GM18951 (cell line): ENCODE measurements at regions not wholly inside any gene's neighbourhood (a gene's known extent, or its start where the extent isn't known, plus 50 kb on each side); places are given as distances from the start of the nearest gene placed in this dataset.
"Not testable (repeated sequence)": the region's sequence is repeated elsewhere in the genome, so short reads cannot be mapped to it uniquely, and the experiment has no call there.

Source experiments
- POLR2A ChIP-seq: IDR thresholded peaks from 4 replicates; pipeline ENCODE4 v1.6.1; 2011; ENCODE audit warnings: mild to moderate bottlenecking; ENCODE audit not compliant: insufficient read length, insufficient read depth; ENCODE audit errors: extremely low read depth
- in situ Hi-C: fragments of 300-500 bp; cut with MboI; formaldehyde crosslinking; loops from one replicate; pipeline ENCODE4 v1.12.0; 2022; ENCODE audit warnings: low sequenced_read_pairs, mixed read lengths, inconsistent platforms; ENCODE audit not compliant: unreplicated experiment

DNA sequence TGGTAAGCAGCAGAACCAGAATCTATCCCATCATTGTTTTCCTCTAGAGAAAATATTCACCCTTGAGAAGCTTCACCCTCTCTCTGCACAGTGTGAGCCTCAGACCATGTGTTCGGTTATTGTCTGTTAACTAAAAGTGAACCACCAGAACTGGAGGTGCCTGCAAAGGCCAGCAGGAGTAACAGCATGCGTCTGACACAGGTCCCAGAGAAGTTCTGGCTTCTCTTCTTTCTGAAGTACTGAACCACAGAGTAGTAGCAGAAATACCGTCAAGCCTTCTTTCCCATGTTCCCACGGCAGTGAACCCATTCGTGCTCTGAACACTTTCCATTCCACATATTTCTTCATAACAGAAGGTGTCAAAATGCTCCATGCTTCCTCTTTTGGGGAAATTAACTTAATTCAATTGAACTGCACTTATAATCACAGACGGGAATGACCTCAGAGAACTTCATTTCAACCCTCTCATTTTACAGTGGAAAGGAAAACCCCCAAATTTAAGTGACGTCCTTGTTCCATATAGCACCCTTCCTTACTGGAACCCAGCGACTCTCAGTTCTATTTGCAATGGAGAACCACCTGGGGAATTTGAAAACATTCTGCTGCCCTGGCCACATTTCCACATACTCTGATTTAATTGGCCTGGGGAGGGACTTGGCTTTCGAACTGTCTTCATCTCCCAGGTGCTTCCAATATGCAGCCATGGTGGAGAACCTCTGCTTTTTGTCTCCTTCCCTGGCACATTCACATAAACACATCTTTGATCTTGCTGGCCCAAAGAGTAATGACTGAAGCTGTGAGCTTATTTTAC, 519.1 kb downstream of the RNF144A start:
- in situ Hi-C loops = no loop called here
- TF ChIP-seq POLR2A = no peak

DNA sequence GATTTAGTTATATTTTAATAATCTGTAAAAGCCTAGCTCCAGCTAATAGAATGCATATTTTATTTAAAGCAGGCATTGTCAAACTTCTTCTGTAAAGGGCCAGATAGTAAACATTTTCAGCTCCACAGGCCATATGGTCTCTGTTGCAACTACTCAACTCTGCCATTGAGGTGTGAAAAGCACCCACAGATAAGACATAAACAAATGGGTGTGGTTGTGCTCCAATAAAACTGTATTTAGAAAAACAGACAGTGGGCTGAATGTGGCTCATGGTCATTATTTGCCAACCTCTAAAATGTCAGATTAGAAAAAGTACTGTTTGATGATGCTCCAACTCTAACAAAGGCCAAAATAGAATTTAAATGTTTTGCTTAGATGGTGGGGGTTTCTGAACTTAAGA, 519.9 kb downstream of the RNF144A start:
- no peak for TF ChIP-seq POLR2A
- in situ Hi-C loops = no loop called here

DNA sequence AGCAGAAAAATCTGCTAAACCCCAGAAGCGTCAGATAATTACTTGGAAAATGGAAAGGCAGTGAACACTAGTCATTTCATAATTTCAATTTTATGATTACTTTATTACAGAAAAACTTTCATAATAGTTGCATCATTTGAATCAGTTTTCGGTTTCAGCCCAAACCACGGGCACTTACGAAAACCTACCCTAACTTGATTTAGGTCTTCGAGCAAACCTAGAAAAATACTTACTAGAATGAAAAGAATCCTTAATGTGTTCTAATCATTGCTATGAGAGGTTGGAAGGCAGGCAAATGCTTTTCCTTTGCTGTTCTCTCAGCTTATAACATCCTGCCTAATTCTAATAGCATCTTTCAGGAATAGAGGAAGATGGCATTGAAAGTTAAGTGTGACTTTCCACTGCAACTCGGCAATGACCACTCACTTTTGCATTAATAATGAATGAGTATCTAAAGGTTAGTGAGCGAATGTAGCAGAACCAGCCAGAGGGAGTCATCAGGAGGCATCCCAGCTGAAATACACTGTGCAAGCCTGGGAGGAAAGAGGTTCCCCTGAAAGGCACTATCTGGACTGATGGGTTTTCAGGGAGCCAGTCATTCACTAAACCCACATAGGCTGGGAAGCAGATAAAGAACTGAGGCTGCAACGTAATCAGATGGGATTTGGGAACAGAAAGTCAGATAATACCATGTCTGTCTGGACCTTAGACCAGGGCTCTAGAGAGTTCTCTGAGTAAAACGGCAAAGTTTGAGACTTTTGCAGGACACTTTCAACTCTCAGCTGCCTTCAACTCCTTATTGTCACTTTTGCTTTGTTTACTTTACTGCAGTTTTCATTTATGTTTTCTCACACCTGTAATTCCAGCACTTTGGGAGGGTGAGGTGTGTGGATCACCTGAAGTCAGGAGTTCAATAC, 520.8 kb downstream of the RNF144A start:
- no peak for TF ChIP-seq POLR2A
- in situ Hi-C loops = no loop called here

DNA sequence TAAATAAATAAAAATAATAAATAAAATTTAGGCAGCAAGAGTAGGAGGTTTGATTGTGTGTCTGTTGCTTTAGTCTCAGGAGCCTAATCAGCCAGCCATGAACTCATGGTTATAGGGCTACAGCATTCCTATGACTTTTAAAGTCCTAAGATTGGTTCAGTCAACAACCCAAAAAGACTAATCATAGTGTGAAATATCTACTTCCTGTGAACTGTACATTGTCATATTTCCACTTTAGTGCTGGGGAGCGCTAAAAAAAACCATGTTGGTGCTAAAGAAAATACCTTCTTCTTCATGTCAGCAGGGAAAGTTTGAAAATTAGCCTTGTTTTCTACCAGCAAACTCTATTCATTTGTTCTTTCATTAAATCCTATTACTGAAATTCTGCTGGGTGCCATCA, 521.6 kb downstream of the RNF144A start:
- TF ChIP-seq POLR2A = no peak
- in situ Hi-C loops = no loop called here

DNA sequence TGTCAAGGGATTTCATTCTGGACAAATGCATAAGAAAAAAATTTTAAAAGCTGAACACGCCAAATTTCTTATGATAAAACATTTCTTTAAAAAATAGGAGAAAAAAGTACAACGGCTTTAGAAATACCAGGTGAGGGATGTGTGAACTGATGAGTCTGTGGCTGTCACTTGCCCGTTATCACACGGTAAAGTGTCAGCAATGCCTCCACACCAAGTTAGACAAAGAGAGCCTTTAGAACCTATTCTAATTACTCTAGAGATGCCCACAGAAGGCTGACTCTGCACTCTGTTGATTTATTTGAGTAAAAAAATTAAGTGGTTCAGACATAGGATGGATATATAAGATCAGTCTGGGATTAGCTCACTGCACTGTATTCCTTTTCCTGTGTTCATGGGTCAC, 523.8 kb downstream of the RNF144A start:
- in situ Hi-C loops = no loop called here
- TF ChIP-seq POLR2A = no peak

DNA sequence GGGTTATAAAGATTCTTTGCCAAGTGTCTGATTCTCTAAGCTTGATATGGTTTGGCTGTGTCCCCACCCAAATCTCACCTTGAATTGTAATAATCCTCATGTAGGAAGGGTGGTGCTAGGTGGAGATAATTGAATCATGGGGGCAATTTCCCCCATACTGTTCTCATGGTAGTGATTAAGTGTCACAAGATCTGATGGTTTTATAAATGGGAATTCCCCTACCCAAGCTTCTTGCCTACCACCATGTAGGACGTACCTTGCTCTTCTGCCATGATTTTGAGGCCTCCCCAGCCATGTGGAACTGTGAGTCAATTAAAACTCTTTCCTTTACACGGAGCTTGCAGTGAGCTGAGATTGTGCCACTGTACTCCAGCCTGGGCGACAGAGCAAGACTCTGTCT, 524.6 kb downstream of the RNF144A start:
- in situ Hi-C loops = not testable (repeated sequence)

DNA sequence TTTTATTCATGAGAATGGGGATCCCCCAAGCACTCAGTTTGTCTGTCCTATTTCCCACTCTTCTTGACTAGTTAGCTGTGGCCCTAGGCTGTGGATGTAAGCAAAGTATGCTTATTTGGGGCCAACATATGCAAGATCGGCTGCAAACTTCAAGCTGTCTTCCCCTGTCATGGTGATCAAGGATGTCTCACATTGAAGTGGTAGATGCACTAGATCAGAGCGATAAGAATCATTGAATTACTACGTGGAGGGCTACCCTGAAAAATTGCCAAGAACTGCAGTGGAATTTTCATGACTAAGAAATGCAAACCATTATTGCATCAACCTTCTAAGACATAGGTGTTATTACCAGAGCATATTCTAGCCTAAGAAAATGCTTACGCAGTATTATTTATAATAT, 527.4 kb downstream of the RNF144A start:
- in situ Hi-C loops = no loop called here
- no peak for TF ChIP-seq POLR2A

DNA sequence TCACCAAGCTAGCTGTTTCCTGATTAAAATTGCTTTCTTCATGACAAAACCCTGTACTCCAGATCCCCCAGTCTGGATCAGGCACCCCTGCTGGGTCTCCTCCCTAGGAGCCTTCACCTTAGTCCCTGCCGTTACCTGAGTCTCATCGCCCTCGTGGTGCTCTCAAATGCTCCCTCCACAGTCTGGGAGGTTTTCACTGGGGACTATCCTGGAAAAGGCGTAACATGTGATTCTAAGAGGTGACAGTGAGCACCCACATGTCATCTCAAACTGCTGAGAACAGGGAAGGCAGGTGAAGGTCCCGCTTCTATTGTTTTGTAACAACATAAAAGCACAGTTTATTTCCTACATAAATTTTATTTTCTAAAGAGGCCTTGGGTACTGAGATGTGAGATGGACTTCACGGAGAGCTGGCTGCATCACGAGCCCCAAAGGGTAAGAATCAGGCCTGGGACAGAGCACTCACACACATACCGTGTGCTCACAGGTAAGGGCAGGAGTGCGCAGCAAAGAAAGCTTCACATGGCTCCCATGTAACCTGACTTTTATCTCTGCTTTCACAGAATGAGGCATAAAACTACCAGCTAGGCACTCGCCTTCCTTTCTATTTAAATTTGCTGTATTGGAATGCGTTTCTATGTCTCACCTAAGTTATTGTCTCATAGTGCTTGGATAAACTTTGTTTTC, 531.5 kb downstream of the RNF144A start:
- in situ Hi-C loops = no loop called here
- TF ChIP-seq POLR2A = no peak

DNA sequence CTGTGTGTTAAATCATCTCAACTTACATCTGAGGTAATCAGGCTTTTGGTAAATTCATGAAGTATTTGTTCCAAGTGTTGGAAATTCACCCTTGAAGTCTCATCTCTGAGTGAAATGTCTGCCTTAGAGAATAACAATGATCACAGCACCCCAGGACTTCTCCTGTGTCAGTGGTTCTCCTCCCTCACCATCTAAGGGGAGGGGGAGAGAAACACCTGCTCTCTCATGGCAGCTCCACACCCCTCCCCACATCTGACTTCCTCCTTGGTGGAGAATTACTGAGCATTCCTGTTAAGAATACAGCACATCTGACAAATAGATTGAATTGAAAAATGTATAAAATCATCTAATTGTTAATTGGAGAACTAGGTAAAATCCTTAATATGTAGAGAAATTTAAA, 532.1 kb downstream of the RNF144A start:
- no peak for TF ChIP-seq POLR2A
- in situ Hi-C loops = no loop called here

DNA sequence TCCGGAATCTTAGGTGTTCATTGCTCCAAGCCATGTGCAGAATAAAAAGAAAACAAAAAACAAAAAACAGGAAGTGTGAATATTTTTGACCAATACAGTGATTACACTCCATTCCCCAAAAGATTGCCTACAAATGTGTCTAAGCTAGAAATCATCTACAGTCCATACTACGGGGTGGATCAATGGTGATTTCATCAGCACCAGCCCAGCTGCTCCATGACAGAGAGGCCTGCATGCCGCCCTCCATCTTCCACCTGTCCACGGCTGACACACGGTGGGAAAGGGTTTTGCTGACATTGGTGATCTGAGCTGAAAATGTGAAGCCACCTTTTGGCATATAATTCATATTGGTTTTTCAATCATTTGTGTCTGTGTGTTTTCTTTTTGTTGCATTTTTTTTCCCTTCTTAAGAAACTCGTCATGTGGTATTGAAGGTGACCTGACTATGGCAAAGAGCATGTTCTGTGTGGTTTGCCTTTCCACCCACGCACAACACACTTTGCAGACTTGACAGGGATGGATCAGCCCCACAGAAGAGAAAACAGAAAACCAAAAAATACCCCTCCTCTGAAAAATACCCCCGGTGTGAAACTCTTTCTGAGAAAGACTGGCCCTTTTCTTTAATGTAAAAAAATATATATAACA, 533.1 kb downstream of the RNF144A start:
- in situ Hi-C loops = no loop called here
- no peak for TF ChIP-seq POLR2A

DNA sequence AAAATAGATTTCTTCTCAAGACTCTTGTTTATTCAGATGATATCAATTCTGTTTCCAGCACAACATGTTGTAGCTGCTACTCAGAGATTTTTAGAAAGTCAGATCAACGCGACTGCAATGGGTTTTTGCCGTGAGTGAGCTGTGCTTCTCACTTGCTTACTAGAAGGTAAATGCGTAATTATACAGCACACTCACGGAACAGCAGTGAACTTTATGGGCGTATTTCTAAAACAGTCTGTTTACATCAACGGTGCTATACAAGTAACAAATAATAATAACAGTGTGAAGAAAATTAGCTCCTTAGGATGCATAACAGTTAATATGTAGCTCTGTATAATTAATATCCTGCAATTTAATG, 533.6 kb downstream of the RNF144A start:
- TF ChIP-seq POLR2A = no peak
- in situ Hi-C loops = no loop called here

DNA sequence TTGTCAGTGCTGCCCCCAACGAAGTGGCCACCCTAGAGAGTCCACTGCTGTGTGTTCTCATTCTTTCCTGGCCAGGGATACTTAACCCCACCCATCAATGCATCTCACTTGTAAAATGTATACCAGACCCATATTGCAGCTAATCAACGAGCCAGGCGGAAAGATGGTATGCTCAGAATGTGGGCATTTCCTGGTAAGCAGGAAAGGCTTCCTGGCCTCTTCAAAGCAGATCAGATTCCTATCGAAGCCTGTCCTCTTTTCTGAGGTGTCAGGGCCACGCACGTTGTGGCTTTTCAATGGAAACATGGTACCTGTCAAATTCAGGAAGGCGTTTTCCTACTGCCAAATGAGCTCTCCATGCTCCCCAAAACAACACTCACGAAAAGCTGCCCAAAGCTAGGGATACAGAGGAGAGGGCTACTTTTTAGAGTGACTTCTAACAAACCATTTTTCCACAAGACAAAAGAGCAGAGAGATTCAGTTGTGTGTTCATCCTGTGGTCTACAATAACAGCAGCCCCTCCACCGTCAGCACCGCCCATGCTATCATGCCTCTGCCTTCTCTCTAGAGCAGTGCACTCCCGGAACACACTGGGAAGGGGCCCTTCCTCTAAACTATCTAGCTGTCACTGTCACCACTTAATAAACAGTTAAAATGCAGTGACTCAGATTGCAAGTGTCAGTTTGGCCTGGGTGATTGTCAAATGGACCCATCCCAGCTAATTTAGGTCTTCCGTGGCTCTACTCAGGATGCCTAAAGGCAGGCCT, 535.1 kb downstream of the RNF144A start:
- no peak for TF ChIP-seq POLR2A
- in situ Hi-C loops = no loop called here

DNA sequence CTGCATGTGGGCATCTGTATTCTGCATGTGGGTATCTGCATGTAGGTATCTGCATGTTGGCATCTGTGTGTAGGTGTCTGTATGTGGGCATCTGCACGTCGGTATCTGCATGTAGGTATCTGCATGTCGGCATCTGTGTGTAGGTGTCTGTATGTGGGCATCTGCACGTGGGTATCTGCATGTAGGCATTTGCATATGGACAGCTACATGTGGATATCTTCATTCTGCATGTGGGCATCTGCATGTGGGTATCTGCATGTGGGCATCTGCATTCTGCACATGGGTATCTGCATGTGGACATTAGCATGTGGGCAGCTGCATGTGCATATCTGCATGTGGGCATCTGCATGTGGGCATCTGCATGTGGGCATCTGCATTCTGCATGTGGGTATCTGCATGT, 537.4 kb downstream of the RNF144A start:
- TF ChIP-seq POLR2A = no peak
- in situ Hi-C loops = no loop called here

DNA sequence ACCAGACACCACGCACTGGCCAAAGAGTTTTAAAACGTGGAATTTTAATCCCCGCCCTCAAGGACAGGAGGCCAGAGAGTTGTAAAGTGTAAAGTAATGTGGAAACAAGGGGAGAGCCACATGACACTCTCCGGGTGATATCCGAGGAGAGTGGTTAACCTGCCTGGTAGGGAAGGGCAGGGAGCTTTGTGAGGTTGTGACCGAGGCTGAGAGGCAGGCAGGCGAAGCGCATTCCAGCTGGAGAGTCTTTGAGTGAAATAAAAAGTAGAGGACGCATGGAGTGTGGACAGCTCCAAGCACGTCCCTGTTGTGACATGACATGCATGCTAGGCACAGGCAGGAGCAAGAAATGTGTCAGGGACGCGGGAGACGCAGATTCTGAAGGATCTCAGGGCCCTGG, 539.5 kb downstream of the RNF144A start:
- in situ Hi-C loops = no loop called here
- no peak for TF ChIP-seq POLR2A
